PFSK-1 (cell line): ENCODE measurements at regions not wholly inside any gene's neighbourhood (a gene's known extent, or its start where the extent isn't known, plus 50 kb on each side); places are given as distances from the start of the nearest gene placed in this dataset.

Experiments
- FOXP2 ChIP-seq: optimal IDR thresholded peaks from 2 replicates; pipeline ENCODE3; 2011; ENCODE audit warnings: borderline replicate concordance, control low read depth, inconsistent platforms; ENCODE audit not compliant: insufficient read depth; ENCODE audit errors: extremely low read length, extremely low read depth
- POLR2AphosphoS5 ChIP-seq: IDR thresholded peaks from 2 replicates; pipeline ENCODE4 v1.6.1; 2012; ENCODE audit warnings: low read depth, mild to moderate bottlenecking, control low read depth, low read length, moderate library complexity
- REST ChIP-seq, 2 experiments: IDR thresholded peaks; 2 replicates each; pipeline versions ENCODE4 v1.6.1 to v1.8.0; 2011 to 2012; ENCODE audit warnings: low read depth in 2 of 2, low read length in 2 of 2, control low read depth in 1 of 2, inconsistent platforms in 1 of 2, mild to moderate bottlenecking in 1 of 2, moderate library complexity in 1 of 2; ENCODE audit not compliant: insufficient read depth in 1 of 2
- SIN3A ChIP-seq: IDR thresholded peaks from 2 replicates; pipeline ENCODE4 v1.6.1; 2012; ENCODE audit warnings: mild to moderate bottlenecking, low read length, moderate library complexity, borderline replicate concordance; ENCODE audit not compliant: insufficient read depth
- TAF1 ChIP-seq: IDR thresholded peaks from 2 replicates; pipeline ENCODE4 v1.6.1; 2012; ENCODE audit warnings: low read length, control low read depth, borderline replicate concordance; ENCODE audit not compliant: insufficient read depth

DNA sequence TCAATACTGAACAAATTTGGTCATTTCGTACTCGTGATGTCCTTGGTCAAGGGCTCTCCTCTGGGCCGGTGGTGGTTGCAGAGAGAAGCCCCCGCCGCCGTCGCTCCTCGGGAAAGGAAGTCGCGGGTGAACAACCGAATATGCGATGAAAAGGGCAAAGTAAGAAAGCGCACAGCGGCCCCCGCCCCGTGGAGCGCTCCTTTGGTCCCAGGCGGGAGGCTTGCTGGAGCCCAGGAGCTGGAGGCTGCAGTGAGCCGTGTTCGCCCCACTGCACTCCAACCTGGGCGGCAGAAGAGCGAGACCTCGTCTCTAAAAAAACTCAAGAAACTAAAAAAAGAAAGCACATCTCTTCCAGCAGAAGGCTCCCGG, 108.4 kb upstream of the LARP1 start:
- no peak for TF ChIP-seq POLR2AphosphoS5
- no peak for TF ChIP-seq REST (IDR thresholded peaks at IDR 0.05; ENCODE audit: insufficient read depth in 1 of 2, low read depth in 2 of 2, low read length in 2 of 2)
- TF ChIP-seq SIN3A, result no peak
- no peak for TF ChIP-seq FOXP2
- no peak for TF ChIP-seq TAF1

DNA sequence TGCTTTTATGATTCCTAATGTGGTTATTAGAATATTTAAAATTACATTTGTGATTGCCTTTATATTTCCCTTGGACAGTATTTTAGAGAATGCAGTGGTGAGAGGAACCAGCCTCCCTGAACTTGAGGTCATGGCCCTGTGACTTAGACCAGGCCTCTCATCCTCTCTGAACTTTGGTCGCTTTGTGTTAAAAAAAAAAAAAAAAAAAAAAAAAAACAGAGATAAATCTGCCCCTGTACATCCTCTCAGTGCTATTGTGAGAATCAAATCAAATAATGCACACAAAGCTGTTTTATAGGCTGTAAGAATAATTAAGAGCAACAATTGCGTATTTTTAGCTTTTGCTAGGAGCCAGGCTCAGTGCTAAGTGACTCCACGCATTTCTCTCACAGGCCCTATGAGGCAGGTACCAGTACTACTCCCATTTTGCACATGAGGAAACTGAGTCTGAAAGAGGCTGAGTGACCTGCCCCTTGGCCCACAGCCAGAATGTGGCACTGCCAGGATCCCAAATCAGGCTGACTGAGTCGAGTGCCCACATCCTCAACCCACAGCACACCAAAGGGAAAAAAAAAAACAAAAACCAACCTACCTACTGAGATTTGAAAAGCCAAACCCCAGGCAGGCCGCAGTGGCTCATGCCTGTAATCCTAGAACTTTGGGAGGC, 110.3 kb upstream of the LARP1 start:
- TF ChIP-seq FOXP2 (no peak), SIN3A (no peak), TAF1 (no peak), REST (IDR thresholded peaks at IDR 0.05; ENCODE audit: insufficient read depth in 1 of 2, low read depth in 2 of 2, low read length in 2 of 2) (no peak), POLR2AphosphoS5 (no peak)

DNA sequence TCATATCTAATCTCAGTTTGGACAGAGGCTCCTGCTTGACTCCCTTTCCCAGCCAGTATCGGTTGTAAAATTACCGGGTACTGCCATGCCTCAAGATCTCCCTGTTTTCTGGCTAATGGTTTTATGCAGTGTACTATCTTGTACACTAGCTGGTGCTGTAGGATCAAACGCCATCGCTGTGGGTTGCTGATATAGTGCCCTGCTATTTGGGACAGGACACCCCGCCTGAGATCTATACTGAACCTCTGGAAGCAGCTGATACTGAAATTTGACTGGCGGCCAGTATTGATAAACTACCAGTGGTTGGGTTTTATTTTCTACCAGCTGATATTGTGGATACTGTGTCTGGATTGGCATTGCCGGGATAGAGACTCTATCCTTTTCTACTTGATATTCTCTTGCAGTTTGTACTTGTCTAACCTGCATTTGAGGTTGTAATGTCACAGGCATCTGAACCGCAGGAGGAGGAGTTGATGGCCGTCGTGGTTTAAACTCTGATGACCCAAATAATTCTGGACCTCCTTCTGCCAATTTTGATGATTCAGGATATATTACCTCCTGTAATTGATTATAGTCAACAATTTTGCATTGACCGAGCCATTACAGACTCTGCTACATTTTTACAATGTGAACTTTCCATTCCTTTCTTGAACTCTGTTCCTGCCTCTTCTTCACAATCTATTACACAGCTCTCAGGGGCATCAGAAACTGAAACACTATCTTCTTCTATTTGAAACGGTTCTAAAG, 112.5 kb upstream of the LARP1 start:
- TF ChIP-seq SIN3A, result no peak
- no peak for TF ChIP-seq REST (IDR thresholded peaks at IDR 0.05; ENCODE audit: insufficient read depth in 1 of 2, low read depth in 2 of 2, low read length in 2 of 2)
- no peak for TF ChIP-seq TAF1
- no peak for TF ChIP-seq POLR2AphosphoS5
- TF ChIP-seq FOXP2, result no peak

GRCh38 chr5:154631141-154631540, 124.0 kb upstream of the LARP1 start:
- no peak for TF ChIP-seq SIN3A
- TF ChIP-seq TAF1, result no peak
- no peak for TF ChIP-seq POLR2AphosphoS5
- no peak for TF ChIP-seq REST (IDR thresholded peaks at IDR 0.05; ENCODE audit: insufficient read depth in 1 of 2, low read depth in 2 of 2, low read length in 2 of 2)
- TF ChIP-seq FOXP2, result no peak
